HUES6 (cell line): ENCODE measurements at regions not wholly inside any gene's neighbourhood (a gene's known extent, or its start where the extent isn't known, plus 50 kb on each side); places are given as distances from the start of the nearest gene placed in this dataset.

Experiments
- H3K27ac ChIP-seq: 2 replicates; pipeline ENCODE4 v1.7.0; 2013; ENCODE audit warnings: low read depth, mild to moderate bottlenecking, low read length, inconsistent platforms
- H3K27me3 ChIP-seq: 2 replicates; pipeline ENCODE4 v1.6.1; 2013; ENCODE audit warnings: low read length; ENCODE audit not compliant: control insufficient read depth, insufficient read depth
- H3K36me3 ChIP-seq: 2 replicates; pipeline ENCODE4 v1.6.1; 2013; ENCODE audit warnings: low read length; ENCODE audit not compliant: control insufficient read depth, insufficient read depth
- H3K4me1 ChIP-seq: 2 replicates; pipeline ENCODE4 v1.6.1; 2013; ENCODE audit warnings: low read length; ENCODE audit not compliant: control insufficient read depth, insufficient read depth
- H3K4me3 ChIP-seq: 2 replicates; pipeline ENCODE4 v1.5.1; 2013; ENCODE audit warnings: low read depth, low read length
- H3K9ac ChIP-seq: one replicate; pipeline ENCODE4 v1.6.1; 2013; ENCODE audit warnings: mild to moderate bottlenecking, low read length
- H3K9me3 ChIP-seq: 2 replicates; pipeline ENCODE4 v1.6.1; 2013; ENCODE audit warnings: low read depth, low read length; ENCODE audit not compliant: control insufficient read depth, insufficient read depth

DNA sequence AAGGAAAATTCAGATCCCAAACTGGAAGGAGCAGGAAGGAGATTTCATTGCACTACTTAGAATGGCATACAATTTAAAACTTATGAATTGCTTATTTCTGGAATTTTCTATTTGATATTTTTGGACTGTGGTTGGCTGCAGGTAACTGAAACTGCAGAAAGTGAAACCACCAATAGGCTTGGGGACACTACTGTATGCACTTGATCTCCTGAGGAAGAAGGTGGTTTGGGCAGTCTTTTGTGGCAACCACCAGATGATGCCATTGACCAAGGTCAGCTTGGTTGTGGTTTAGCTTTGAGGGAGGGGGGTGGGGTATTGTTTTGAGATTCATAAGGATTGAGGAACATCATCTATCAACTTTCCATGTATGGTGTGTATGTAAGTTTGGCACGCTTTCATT, 209.5 kb upstream of the STXBP6 start:
- Histone ChIP-seq H3K27me3 (no peaks in the 10 kb centered on the region), H3K4me3 (no peak overlapping the region), H3K9me3 (no peaks in the 10 kb centered on the region), H3K27ac (no peak overlapping the region), H3K36me3 (no peaks in the 10 kb centered on the region), H3K4me1 (no peaks in the 10 kb centered on the region), H3K9ac (no peak overlapping the region)

DNA sequence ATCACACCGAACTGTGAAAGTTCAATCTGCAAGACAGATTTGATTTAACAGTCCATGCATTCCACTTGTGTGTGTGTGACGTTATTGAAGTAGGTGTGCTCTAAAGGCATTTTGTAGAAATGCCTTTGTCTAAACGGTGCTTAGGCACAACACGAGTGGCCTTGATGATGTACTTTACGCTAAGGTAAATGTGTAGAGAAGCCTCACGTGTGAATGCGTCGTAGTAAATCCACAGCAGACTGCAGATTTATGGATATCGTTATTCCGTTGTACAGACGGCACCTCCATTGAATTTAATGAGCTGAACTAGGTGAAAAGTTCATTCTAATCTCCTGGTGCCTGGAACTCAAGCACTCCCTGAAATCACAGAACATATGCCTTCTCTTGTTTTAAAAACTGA, 202.8 kb upstream of the STXBP6 start:
- Histone ChIP-seq H3K27ac (no peak overlapping the region), H3K9me3 (no peaks in the 10 kb centered on the region), H3K27me3 (no peaks in the 10 kb centered on the region), H3K4me1 (no peaks in the 10 kb centered on the region), H3K4me3 (no peak overlapping the region), H3K9ac (no peak overlapping the region), H3K36me3 (no peaks in the 10 kb centered on the region)

DNA sequence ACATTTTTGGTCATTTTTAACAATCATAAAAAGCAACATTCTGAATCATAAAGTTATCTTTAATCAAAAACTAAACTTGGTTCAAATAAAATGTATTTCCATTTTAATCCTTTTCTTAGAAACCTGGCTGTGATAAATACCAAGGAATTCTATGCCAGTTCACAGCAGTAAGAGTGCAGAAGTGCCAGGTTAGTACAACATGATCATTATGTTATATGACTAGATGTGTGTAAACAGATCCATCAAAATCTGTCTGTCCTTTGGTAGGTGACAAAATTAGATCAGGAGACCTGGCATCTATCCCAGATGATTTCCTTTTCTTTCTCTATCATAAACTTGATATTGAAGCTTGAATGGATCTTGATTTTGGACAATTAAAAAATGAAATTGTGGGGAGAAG, 200.6 kb upstream of the STXBP6 start:
- Histone ChIP-seq H3K36me3 (no peaks in the 10 kb centered on the region), H3K9ac (no peak overlapping the region), H3K27me3 (no peaks in the 10 kb centered on the region), H3K4me1 (no peaks in the 10 kb centered on the region), H3K4me3 (no peak overlapping the region), H3K9me3 (no peaks in the 10 kb centered on the region), H3K27ac (no peak overlapping the region)

DNA sequence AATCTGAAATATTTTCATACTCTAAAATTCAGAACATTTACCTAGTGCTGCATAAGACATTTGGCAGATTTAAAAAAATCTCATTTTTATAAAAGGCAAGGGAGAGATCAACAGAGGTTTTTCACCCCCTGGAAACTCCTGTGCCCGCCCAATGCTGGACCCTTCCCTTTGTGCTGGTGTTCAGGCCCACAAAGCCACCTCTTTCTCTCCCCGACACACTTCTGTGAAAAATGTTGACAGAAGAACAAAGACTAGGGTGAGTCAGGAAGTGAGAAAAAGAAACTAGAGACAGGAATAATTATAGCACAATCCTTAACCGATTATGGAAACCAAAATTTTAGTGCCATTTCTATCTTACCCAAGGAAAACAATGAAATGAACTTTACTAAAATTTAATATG, 197.7 kb upstream of the STXBP6 start:
- Histone ChIP-seq H3K9me3 (no peaks in the 10 kb centered on the region), H3K4me1 (no peaks in the 10 kb centered on the region), H3K4me3 (no peak overlapping the region), H3K27me3 (no peaks in the 10 kb centered on the region), H3K9ac (no peak overlapping the region), H3K27ac (no peak overlapping the region), H3K36me3 (no peaks in the 10 kb centered on the region)

DNA sequence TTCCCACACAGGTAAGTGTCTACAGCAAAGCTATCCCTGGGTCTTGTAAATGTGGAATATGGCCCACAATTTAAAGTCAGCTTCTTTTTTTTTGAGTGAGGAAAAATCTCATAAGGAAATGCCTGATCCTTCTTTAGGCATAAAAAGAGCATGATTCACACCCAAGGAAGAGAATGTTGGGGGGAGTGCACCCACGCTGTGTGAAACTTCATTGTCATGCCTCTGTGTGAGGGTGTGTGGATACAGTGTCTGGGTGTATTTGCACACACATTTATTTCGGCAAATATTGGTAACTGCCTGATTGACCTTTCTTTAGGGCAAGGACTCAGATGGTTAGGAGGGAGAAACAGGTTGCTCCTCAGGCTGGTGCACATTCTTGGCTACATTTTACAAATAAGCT, 196.8 kb upstream of the STXBP6 start:
- no peak overlapping the region for H3K27ac ChIP-seq
- no peak overlapping the region for H3K4me3 ChIP-seq
- no peaks in the 10 kb centered on the region for H3K27me3 ChIP-seq
- H3K36me3 ChIP-seq, result no peaks in the 10 kb centered on the region
- no peak overlapping the region for H3K9ac ChIP-seq
- no peaks in the 10 kb centered on the region for H3K9me3 ChIP-seq
- H3K4me1 ChIP-seq, result no peaks in the 10 kb centered on the region

DNA sequence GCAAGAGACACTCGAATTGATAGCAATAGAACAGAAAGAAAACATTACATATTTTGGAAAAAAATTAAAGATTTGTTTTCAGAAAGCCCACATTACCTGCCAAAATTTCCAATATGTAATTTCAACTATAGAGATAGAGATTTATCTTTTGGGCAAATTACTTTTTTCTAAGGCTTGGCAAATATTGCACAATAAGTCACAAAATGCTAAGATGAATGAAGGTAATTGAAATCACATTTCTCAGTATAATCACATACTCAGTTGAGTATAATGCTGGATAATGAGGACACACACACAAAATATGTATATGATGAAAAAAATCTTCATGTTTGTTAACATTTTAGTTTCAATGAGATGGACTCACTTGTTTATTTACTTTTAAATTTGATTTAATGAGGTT, 189.2 kb upstream of the STXBP6 start:
- Histone ChIP-seq H3K27ac (no peak overlapping the region), H3K4me1 (peaks cover 5% of the 10 kb centered on the region), H3K27me3 (peaks cover 11% of the 10 kb centered on the region), H3K9ac (no peak overlapping the region), H3K9me3 (no peaks in the 10 kb centered on the region), H3K4me3 (no peak overlapping the region), H3K36me3 (no peaks in the 10 kb centered on the region)

DNA sequence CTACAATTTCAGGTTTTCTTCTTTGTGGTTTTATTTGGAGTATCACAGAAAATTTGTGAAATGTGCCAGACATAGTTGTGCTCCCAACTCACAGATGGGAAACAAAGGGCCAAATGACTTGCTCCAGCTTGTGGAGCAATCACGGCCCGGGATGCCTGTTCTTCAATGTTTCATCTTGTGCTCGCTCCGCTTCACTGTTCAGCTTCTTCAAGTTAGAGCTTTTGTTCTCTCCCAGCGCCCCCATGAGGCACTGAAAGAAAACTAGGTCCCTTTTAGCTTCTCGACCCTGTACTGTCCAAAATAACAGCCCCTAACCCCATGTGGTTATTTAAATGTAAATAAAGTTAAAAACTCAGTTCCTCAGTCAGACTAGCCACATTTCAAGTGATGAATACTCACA, 187.9 kb upstream of the STXBP6 start:
- Histone ChIP-seq H3K27me3 (peaks cover 11% of the 10 kb centered on the region), H3K36me3 (no peaks in the 10 kb centered on the region), H3K4me1 (peaks cover 5% of the 10 kb centered on the region), H3K27ac (no peak overlapping the region), H3K4me3 (no peak overlapping the region), H3K9ac (no peak overlapping the region), H3K9me3 (no peaks in the 10 kb centered on the region)

DNA sequence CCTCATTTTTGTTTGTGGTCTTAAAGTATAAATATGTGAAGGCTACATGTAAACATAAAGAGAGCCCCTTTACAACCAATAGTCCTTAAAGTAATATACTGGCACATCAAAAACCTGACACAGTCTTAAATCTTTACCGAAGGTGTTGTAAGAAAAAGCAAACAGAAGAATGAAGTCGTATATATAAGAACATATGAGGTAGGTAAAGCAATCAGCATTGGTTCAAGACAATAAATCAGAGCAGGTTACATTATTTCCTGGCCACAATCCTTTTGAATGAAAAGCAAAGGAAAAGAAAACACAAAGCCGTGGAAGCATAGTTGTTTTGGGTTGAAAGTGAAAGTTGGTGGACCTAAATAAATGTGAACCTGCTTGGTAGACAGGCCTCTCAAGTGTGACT, 183.7 kb upstream of the STXBP6 start:
- Histone ChIP-seq H3K4me3 (no peak overlapping the region), H3K36me3 (no peaks in the 10 kb centered on the region), H3K4me1 (peaks cover 5% of the 10 kb centered on the region)

DNA sequence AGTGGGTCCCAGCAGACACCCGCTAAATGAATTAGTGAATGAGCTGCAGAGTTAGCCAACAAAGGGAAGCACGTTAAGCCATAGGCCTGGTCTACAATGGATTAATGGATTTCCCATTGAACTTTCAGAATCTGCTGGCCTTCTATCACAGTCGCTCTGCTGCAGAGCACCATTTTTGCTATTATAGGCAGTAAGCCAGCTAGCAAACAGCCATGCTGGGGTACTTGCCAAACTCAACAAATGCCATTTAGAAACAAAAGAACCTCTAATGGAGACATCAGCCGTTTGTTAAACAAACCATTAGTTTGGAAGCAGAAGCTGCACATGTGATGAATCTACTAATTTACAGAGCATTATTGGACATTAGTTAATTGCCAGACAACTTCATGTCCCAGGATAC, 181.1 kb upstream of the STXBP6 start:
- no peak overlapping the region for H3K4me3 ChIP-seq
- no peak overlapping the region for H3K27ac ChIP-seq

More for the DNA sequence above, 183.7 kb upstream of the STXBP6 start:
- no peaks in the 10 kb centered on the region for H3K9me3 ChIP-seq
- H3K27me3 ChIP-seq, result peaks cover 11% of the 10 kb centered on the region
- no peak overlapping the region for H3K9ac ChIP-seq
- H3K27ac ChIP-seq, result no peak overlapping the region

DNA sequence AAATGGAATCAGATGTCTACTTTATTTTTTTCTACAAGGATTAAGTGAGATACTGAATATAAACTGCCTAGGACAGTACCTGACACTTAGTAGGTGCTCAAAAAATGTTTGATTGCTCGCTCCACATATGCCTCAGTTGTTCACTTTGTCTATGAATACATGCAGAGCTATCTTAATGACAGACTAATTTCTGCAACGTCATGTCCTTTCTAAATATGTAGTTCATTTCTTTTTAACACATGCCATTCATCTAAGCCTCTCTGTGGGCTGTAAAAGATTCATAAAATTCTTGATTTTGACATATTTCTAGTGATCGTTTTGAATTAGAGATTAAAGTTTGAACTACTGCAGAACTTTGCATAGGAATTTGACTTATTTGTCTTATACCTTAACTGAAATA, 176.3 kb upstream of the STXBP6 start:
- Histone ChIP-seq H3K27ac (no peak overlapping the region), H3K9me3 (peaks cover 2% of the 10 kb centered on the region; the same call in 1 of the 2 replicates), H3K36me3 (no peaks in the 10 kb centered on the region), H3K4me1 (no peaks in the 10 kb centered on the region), H3K4me3 (no peak overlapping the region), H3K9ac (no peak overlapping the region), H3K27me3 (no peaks in the 10 kb centered on the region)

More for the DNA sequence above, 181.1 kb upstream of the STXBP6 start:
- Histone ChIP-seq H3K9me3 (peaks cover 2% of the 10 kb centered on the region; the same call in 1 of the 2 replicates), H3K27me3 (no peaks in the 10 kb centered on the region), H3K4me1 (no peaks in the 10 kb centered on the region), H3K36me3 (no peaks in the 10 kb centered on the region), H3K9ac (no peak overlapping the region)

DNA sequence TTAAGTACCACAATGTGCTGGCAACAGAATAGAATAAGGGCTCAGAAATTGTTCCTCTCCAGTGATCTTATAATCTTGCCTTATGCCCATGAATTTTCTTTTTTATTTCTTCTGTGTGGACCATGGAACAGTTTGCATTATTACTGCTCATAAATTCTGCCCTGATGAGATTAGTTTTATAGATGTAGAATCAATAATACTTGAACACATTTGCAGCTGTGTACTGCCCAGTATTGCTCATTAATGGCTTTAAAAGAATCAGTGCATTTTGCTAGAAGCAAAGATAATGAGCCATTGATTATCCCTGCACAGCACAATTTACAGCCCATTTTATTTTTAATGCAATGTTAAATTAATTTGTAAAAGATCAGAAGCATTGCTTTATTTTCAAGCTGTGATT, 172.3 kb upstream of the STXBP6 start:
- Histone ChIP-seq H3K4me3 (no peak overlapping the region), H3K4me1 (no peaks in the 10 kb centered on the region), H3K27me3 (no peaks in the 10 kb centered on the region), H3K9me3 (no peaks in the 10 kb centered on the region), H3K36me3 (no peaks in the 10 kb centered on the region), H3K27ac (no peak overlapping the region), H3K9ac (no peak overlapping the region)

DNA sequence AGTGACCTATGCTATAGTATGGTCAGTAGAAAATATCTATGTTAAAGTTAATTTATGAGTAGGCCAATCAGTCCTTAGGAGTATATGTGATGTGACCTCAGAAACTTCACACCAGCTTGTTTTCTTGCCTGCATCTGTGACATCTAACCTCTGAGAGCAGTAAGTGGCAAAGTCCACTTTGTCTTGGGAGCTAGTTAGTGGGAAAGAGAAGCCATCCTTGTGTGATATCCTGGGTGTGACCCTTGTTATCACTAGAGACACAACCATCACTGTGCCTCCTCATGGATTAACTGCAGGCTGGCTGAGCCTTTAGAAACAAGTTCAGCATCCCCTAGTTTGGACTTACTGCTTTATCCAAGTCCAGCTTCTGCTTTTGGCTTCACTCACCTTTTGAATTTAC, 170.6 kb upstream of the STXBP6 start:
- Histone ChIP-seq H3K27me3 (no peaks in the 10 kb centered on the region), H3K9me3 (no peaks in the 10 kb centered on the region), H3K9ac (no peak overlapping the region), H3K4me1 (no peaks in the 10 kb centered on the region), H3K4me3 (no peak overlapping the region), H3K27ac (no peak overlapping the region), H3K36me3 (no peaks in the 10 kb centered on the region)
